HCT116 (cell line): ENCODE measurements at regions not wholly inside any gene's neighbourhood (a gene's known extent, or its start where the extent isn't known, plus 50 kb on each side); places are given as distances from the start of the nearest gene placed in this dataset.

Experiments used
- ATAC-seq: fragments of 200-7000 bp; cut with Tn5 transposase; 2 replicates; pipeline ENCODE4 v1.9.1; 2020; ENCODE audit warnings: mild to moderate bottlenecking, moderate library complexity
- BruUV-seq: library from RNA; stranded (reverse); fragments of 400-500 nt; replicated peaks from 2 replicates; lab custom pipeline; 2021; lab: Mats Ljungman, UMichigan
- CTCF ChIA-PET: fragments of 300-600 bp; sonication (Branson Sonifier 250); formaldehyde crosslinking; loops from one replicate; lab custom pipeline; 2021; ENCODE audit warnings: antibody characterized with exemption; lab: Charles Lee
- POLR2A ChIA-PET: fragments of 300-600, 350-600 bp; sonication (Branson Sonifier 250); formaldehyde crosslinking; loops from one replicate; lab custom pipeline; 2021; ENCODE audit warnings: antibody characterized with exemption; lab: Charles Lee
- RAD21 ChIA-PET, 2 experiments: fragments of 300-600 bp; sonication (Branson Sonifier 250); formaldehyde crosslinking; loops; one replicate each; lab custom pipeline; 2023; ENCODE audit warnings: low total read pairs in 2 of 2; ENCODE audit not compliant: uncharacterized antibody in 2 of 2, unreplicated experiment in 2 of 2, low non-redundant PET in 1 of 2; lab: Charles Lee
- DNase-seq: peaks from one replicate; pipeline ENCODE4 v3.0.0-alpha.2; 2010; ENCODE audit warnings: low read depth, low spot score
- H2AFZ ChIP-seq: fragments of 200-600 bp; shearing (Covaris generic), sonication (generic); 2 replicates; pipeline ENCODE4 v1.6.1; 2017; ENCODE audit warnings: low read depth, mixed run types, mixed read lengths, antibody characterized with exemption, low read length; ENCODE audit not compliant: poor library complexity, severe bottlenecking
- H3K27ac ChIP-seq: 2 replicates; pipeline ENCODE4 v1.5.1; 2012; ENCODE audit warnings: low read depth, low read length
- H3K27me3 ChIP-seq: fragments of 200-600 bp; sonication (generic); 2 replicates; pipeline ENCODE4 v1.6.1; 2016; ENCODE audit warnings: mixed run types, low read length, mixed read lengths; ENCODE audit not compliant: insufficient read depth
- H3K36me3 ChIP-seq, 2 experiments: fragments of 200-500 bp in 1 of 2; fragments of 200-600 bp in 1 of 2; sonication (Bioruptor generic) in 1 of 2; sonication (generic) in 1 of 2; 2 replicates each; pipeline versions ENCODE4 v1.5.1 to v1.6.1; 2014 to 2016; ENCODE audit warnings: low read length in 2 of 2, inconsistent platforms in 1 of 2, mixed read lengths in 1 of 2, mixed run types in 1 of 2; ENCODE audit not compliant: insufficient read depth in 2 of 2, control insufficient read depth in 1 of 2
- H3K4me1 ChIP-seq, 2 experiments: fragments of 200-600 bp in 1 of 2; sonication (generic) in 1 of 2; 2 replicates each; pipeline versions ENCODE4 v1.5.1 to v1.6.1; 2012 to 2017; ENCODE audit warnings: low read length in 2 of 2, inconsistent platforms in 1 of 2, mild to moderate bottlenecking in 1 of 2, mixed read lengths in 1 of 2, mixed run types in 1 of 2, moderate library complexity in 1 of 2; ENCODE audit not compliant: insufficient read depth in 2 of 2, control insufficient read depth in 1 of 2
- H3K4me2 ChIP-seq: fragments of 200-600 bp; sonication (generic); 2 replicates; pipeline ENCODE4 v1.6.1; 2017; ENCODE audit warnings: mixed run types, low read length, mixed read lengths
- H3K4me3 ChIP-seq, 2 experiments: fragments of 200-600 bp in 1 of 2; sonication (generic) in 1 of 2; replicated peaks in 1 of 2; 2 replicates each; pipeline ENCODE4 v1.5.1; 2011 to 2016; ENCODE audit warnings: low read length in 2 of 2, control low read depth in 1 of 2, low read depth in 1 of 2, mild to moderate bottlenecking in 1 of 2, mixed read lengths in 1 of 2, mixed run types in 1 of 2
- H3K79me2 ChIP-seq: fragments of 200-600 bp; sonication (generic); 2 replicates; pipeline ENCODE4 v1.6.1; 2017; ENCODE audit warnings: mild to moderate bottlenecking, mixed run types, low read length, moderate library complexity, mixed read lengths; ENCODE audit not compliant: insufficient read depth
- H3K9ac ChIP-seq: fragments of 200-600 bp; sonication (generic); 2 replicates; pipeline ENCODE4 v1.6.1; 2016; ENCODE audit warnings: low read length, mixed read lengths
- H3K9me2 ChIP-seq: fragments of 200-600 bp; sonication (generic), shearing (Covaris generic); 2 replicates; pipeline ENCODE4 v1.6.1; 2017; ENCODE audit warnings: mixed run types, mild to moderate bottlenecking, moderate library complexity; ENCODE audit not compliant: insufficient read depth
- H3K9me3 ChIP-seq, 2 experiments: fragments of 200-500 bp in 1 of 2; fragments of 200-600 bp in 1 of 2; sonication (Bioruptor generic) in 1 of 2; sonication (generic) in 1 of 2; 2 replicates each; pipeline ENCODE4 v1.6.1; 2014 to 2017; ENCODE audit warnings: low read length in 2 of 2, mixed read lengths in 2 of 2, inconsistent platforms in 1 of 2, low read depth in 1 of 2, mild to moderate bottlenecking in 1 of 2, mixed run types in 1 of 2, moderate library complexity in 1 of 2; ENCODE audit not compliant: control insufficient read depth in 1 of 2, insufficient read depth in 1 of 2
- H4K20me1 ChIP-seq: fragments of 200-600 bp; sonication (generic), shearing (Covaris generic); 2 replicates; pipeline ENCODE4 v1.6.1; 2017; ENCODE audit warnings: mixed run types, mild to moderate bottlenecking, moderate library complexity; ENCODE audit not compliant: insufficient read depth
- CBX3 ChIP-seq: IDR thresholded peaks from 2 replicates; pipeline ENCODE4 v1.6.1; 2012; ENCODE audit warnings: low read depth
- CEBPB ChIP-seq: IDR thresholded peaks from 2 replicates; pipeline ENCODE4 v1.6.1; 2012; ENCODE audit warnings: low read depth
- ELF1 ChIP-seq: IDR thresholded peaks from 2 replicates; pipeline ENCODE4 v1.6.1; 2012; ENCODE audit warnings: low read depth, borderline replicate concordance
- EZH2phosphoT487 ChIP-seq: fragments of 200-600 bp; IDR thresholded peaks from 2 replicates; pipeline ENCODE4 v1.6.1; 2018; ENCODE audit warnings: antibody characterized with exemption, borderline replicate concordance
- FOSL1 ChIP-seq: IDR thresholded peaks from 2 replicates; pipeline ENCODE4 v1.6.1; 2012; ENCODE audit warnings: low read depth
- JUND ChIP-seq: IDR thresholded peaks from 2 replicates; pipeline ENCODE4 v1.6.1; 2012
- POLR2AphosphoS5 ChIP-seq: IDR thresholded peaks from 2 replicates; pipeline ENCODE4 v1.6.1; 2011; ENCODE audit warnings: mild to moderate bottlenecking, low read depth, low read length, moderate library complexity
- RAD21 ChIP-seq: IDR thresholded peaks from 2 replicates; pipeline ENCODE4 v1.6.1; 2012; ENCODE audit warnings: low read depth, mild to moderate bottlenecking
- SIN3A ChIP-seq: IDR thresholded peaks from 2 replicates; pipeline ENCODE4 v1.6.1; 2012; ENCODE audit warnings: low read depth
- SP1 ChIP-seq: IDR thresholded peaks from 2 replicates; pipeline ENCODE4 v1.6.1; 2012; ENCODE audit warnings: low read depth
- SRF ChIP-seq: IDR thresholded peaks from 2 replicates; pipeline ENCODE4 v1.6.1; 2012; ENCODE audit warnings: low read depth
- TCF7L2 ChIP-seq: IDR thresholded peaks from 2 replicates; pipeline ENCODE4 v1.7.0; 2011; ENCODE audit warnings: borderline replicate concordance, inconsistent platforms; ENCODE audit not compliant: insufficient read depth, insufficient read length; ENCODE audit errors: extremely low read depth
- YY1 ChIP-seq: IDR thresholded peaks from 2 replicates; pipeline ENCODE4 v1.6.1; 2011; ENCODE audit warnings: low read length, low read depth, moderate library complexity, mild to moderate bottlenecking; ENCODE audit not compliant: insufficient replicate concordance; ENCODE audit errors: extremely low read depth
- ZFX ChIP-seq: fragments of 450-650 bp; IDR thresholded peaks from 2 replicates; pipeline ENCODE4 v1.6.1; 2017
- ZNF274 ChIP-seq: fragments of 200-500 bp; sonication (Bioruptor generic); IDR thresholded peaks from 2 replicates; pipeline ENCODE4 v1.6.1; 2014; ENCODE audit warnings: mild to moderate bottlenecking, low read depth, low read length, inconsistent platforms
- intact Hi-C: fragments of 100-400 bp; cut with micrococcal nuclease; formaldehyde crosslinking; loops from 2 replicates; pipeline ENCODE4 v1.10.0; 2022
- TF ChIP-seq, protein P1 (sequence below): IDR thresholded peaks from 2 replicates; pipeline ENCODE4 v1.6.1; 2012
- TF ChIP-seq, protein P2 (sequence below): IDR thresholded peaks from 2 replicates; pipeline ENCODE4 v1.6.1; 2011; ENCODE audit warnings: mild to moderate bottlenecking, low read length, moderate library complexity; ENCODE audit not compliant: insufficient replicate concordance; ENCODE audit errors: extremely low read depth
- TF ChIP-seq, protein P3 (sequence below): IDR thresholded peaks from 2 replicates; pipeline ENCODE4 v1.6.1; 2012

DNA sequence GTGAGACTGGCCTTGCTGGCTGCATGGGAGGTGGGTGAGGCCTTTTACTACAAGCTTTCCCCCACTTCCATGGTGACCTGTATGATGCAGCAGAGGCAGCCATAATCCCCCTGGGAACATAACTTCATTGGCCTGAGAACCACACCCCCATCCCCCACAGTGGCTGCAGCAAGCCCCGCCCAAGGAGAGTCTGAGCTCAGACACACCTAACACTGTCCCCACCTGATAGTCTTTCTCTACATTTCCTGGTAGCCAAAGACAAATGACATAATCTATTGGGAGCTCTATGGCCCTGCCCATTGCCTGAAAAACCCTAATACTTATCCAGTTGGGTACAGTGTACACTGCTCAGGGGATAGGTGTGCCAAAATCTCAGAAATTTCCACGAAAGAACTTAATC, 62.6 kb downstream of the GLUD2 start:
- Histone ChIP-seq H3K4me2 (no peak overlapping the region), H3K9ac (no peak overlapping the region), H3K27ac (no peak overlapping the region), H3K9me2 (no peaks in the 10 kb centered on the region), H3K4me3 (no peak overlapping the region), H3K9me3 (no peaks in the 10 kb centered on the region), H4K20me1 (no peaks in the 10 kb centered on the region), H3K4me1 (no peaks in the 10 kb centered on the region), H2AFZ (no peak overlapping the region), H3K36me3 (no peaks in the 10 kb centered on the region), H3K27me3 (no peaks in the 10 kb centered on the region), H3K79me2 (no peaks in the 10 kb centered on the region)
- POLR2A ChIA-PET = no interaction called here
- ATAC-seq = no peak
- intact Hi-C loops = no loop called here
- TF ChIP-seq CBX3 (no peak), CEBPB (no peak), RAD21 (no peak), EZH2phosphoT487 (no peak), FOSL1 (no peak), ELF1 (no peak), JUND (no peak), TCF7L2 (no peak), SP1 (no peak)
- TF ChIP-seq, protein P1, sequence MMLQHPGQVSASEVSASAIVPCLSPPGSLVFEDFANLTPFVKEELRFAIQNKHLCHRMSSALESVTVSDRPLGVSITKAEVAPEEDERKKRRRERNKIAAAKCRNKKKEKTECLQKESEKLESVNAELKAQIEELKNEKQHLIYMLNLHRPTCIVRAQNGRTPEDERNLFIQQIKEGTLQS = no peak
- TF ChIP-seq, protein P2, sequence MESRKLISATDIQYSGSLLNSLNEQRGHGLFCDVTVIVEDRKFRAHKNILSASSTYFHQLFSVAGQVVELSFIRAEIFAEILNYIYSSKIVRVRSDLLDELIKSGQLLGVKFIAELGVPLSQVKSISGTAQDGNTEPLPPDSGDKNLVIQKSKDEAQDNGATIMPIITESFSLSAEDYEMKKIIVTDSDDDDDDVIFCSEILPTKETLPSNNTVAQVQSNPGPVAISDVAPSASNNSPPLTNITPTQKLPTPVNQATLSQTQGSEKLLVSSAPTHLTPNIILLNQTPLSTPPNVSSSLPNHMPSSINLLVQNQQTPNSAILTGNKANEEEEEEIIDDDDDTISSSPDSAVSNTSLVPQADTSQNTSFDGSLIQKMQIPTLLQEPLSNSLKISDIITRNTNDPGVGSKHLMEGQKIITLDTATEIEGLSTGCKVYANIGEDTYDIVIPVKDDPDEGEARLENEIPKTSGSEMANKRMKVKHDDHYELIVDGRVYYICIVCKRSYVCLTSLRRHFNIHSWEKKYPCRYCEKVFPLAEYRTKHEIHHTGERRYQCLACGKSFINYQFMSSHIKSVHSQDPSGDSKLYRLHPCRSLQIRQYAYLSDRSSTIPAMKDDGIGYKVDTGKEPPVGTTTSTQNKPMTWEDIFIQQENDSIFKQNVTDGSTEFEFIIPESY = no peak
- DNase-seq = no peak
- no TSS peak for BruUV-seq
- RAD21 ChIA-PET = no interaction called here
- CTCF ChIA-PET = no interaction called here

GRCh38 chrX:121110536-121110935, 63.1 kb downstream of the GLUD2 start:
- BruUV-seq = no TSS peak
- Histone ChIP-seq H3K4me1 (no peaks in the 10 kb centered on the region), H3K4me2 (no peak overlapping the region), H3K9me3 (no peaks in the 10 kb centered on the region), H3K27me3 (no peaks in the 10 kb centered on the region), H3K27ac (no peak overlapping the region), H3K9me2 (no peaks in the 10 kb centered on the region), H3K36me3 (no peaks in the 10 kb centered on the region), H3K79me2 (no peaks in the 10 kb centered on the region), H2AFZ (no peak overlapping the region), H3K4me3 (no peak overlapping the region), H3K9ac (no peak overlapping the region), H4K20me1 (no peaks in the 10 kb centered on the region)
- RAD21 ChIA-PET = no interaction called here
- CTCF ChIA-PET = no interaction called here
- no peak for DNase-seq
- POLR2A ChIA-PET = no interaction called here
- ATAC-seq = no peak
- intact Hi-C loops = no loop called here
- TF ChIP-seq ZFX (no peak), EZH2phosphoT487 (no peak), FOSL1 (no peak), SIN3A (no peak), SRF (no peak), ZNF274 (no peak), YY1 (no peak), POLR2AphosphoS5 (no peak), CEBPB (no peak)
- TF ChIP-seq, protein P3, sequence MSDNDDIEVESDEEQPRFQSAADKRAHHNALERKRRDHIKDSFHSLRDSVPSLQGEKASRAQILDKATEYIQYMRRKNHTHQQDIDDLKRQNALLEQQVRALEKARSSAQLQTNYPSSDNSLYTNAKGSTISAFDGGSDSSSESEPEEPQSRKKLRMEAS = no peak
- TF ChIP-seq, protein P2 = no peak
